Mesothelial cell of epicardium (in vitro differentiated cells): ENCODE measurements at regions not wholly inside any gene's neighbourhood (a gene's known extent, or its start where the extent isn't known, plus 50 kb on each side); places are given as distances from the start of the nearest gene placed in this dataset.
A peak's percentile ranks its signal among the peaks of the same experiment; 100 is the strongest.

ENCODE experiments used
- DNase-seq, 2 experiments: peaks; one replicate each; pipeline ENCODE4 v3.0.0; 2021; ENCODE audit warnings: low spot score in 2 of 2; ENCODE audit not compliant: unreplicated experiment in 2 of 2
- H3K27ac Mint-ChIP-seq: 2 replicates; pipeline ENCODE4 v1.8.0; 2021; ENCODE audit warnings: mixed read lengths
- H3K27me3 Mint-ChIP-seq: 2 replicates; pipeline ENCODE4 v1.8.0; 2021; ENCODE audit warnings: low read depth, mixed read lengths
- H3K36me3 Mint-ChIP-seq: 2 replicates; pipeline ENCODE4 v1.8.0; 2021; ENCODE audit warnings: mixed read lengths
- H3K4me1 Mint-ChIP-seq: 2 replicates; pipeline ENCODE4 v1.8.0; 2021; ENCODE audit warnings: mixed read lengths
- H3K4me3 Mint-ChIP-seq: 2 replicates; pipeline ENCODE4 v1.8.0; 2021; ENCODE audit warnings: mild to moderate bottlenecking, moderate library complexity, mixed read lengths
- H3K9me3 Mint-ChIP-seq: 2 replicates; pipeline ENCODE4 v1.8.0; 2021; ENCODE audit warnings: mixed read lengths
- CTCF ChIP-seq: fragments of 200-600 bp; sonication (generic); IDR thresholded peaks from one replicate; pipeline ENCODE4 v1.5.0; 2021; ENCODE audit warnings: antibody characterized with exemption; ENCODE audit not compliant: unreplicated experiment

- peaks cover 15% of the 10 kb centered on the region for H3K36me3 Mint-ChIP-seq
- H3K4me1 Mint-ChIP-seq, result peaks cover 21% of the 10 kb centered on the region
- peaks cover 25% of the 10 kb centered on the region for H3K9me3 Mint-ChIP-seq
- H3K4me3 Mint-ChIP-seq, result no peak overlapping the region
- no peaks in the 10 kb centered on the region for H3K27me3 Mint-ChIP-seq
- H3K27ac Mint-ChIP-seq, result no peak overlapping the region
- DNase-seq, result no peak
- no peak for TF ChIP-seq CTCF
These were observed 219.6 kb downstream of the ARHGAP12 start for GRCh38 chr10:31709028-31709427.

GRCh38 chr10:31708474-31708873 is 220.2 kb downstream of the ARHGAP12 start:
- Mint-ChIP-seq H3K4me1 (peaks cover 21% of the 10 kb centered on the region), H3K9me3 (peaks cover 30% of the 10 kb centered on the region), H3K27ac (no peak overlapping the region), H3K4me3 (no peak overlapping the region), H3K27me3 (no peaks in the 10 kb centered on the region), H3K36me3 (peaks cover 15% of the 10 kb centered on the region)
- no peak for TF ChIP-seq CTCF
- DNase-seq, result no peak

GRCh38 chr10:31708046-31708445 is 220.6 kb downstream of the ARHGAP12 start:
- H3K27me3 Mint-ChIP-seq, result no peaks in the 10 kb centered on the region
- H3K27ac Mint-ChIP-seq, result peak overlapping the region; percentile 76
- peaks cover 15% of the 10 kb centered on the region for H3K36me3 Mint-ChIP-seq
- no peak overlapping the region for H3K4me3 Mint-ChIP-seq
- TF ChIP-seq CTCF, result no peak
- H3K4me1 Mint-ChIP-seq, result peaks cover 21% of the 10 kb centered on the region
- DNase-seq, result no peak
- H3K9me3 Mint-ChIP-seq, result peaks cover 30% of the 10 kb centered on the region

- peaks cover 11% of the 10 kb centered on the region for H3K36me3 Mint-ChIP-seq
- no peak for TF ChIP-seq CTCF
- peaks cover 21% of the 10 kb centered on the region for H3K4me1 Mint-ChIP-seq
- H3K4me3 Mint-ChIP-seq, result peak overlapping the region; percentile 7
- DNase-seq, result no peak
- H3K27me3 Mint-ChIP-seq, result no peaks in the 10 kb centered on the region
- peaks cover 30% of the 10 kb centered on the region for H3K9me3 Mint-ChIP-seq
- H3K27ac Mint-ChIP-seq, result peak overlapping the region; percentile 76
These were observed 221.3 kb downstream of the ARHGAP12 start for GRCh38 chr10:31707093-31708039.

GRCh38 chr10:31706464-31707092 is 222.1 kb downstream of the ARHGAP12 start:
- DNase-seq, result no peak
- no peak overlapping the region for H3K4me3 Mint-ChIP-seq
- H3K27ac Mint-ChIP-seq, result no peak overlapping the region
- peaks cover 5% of the 10 kb centered on the region for H3K36me3 Mint-ChIP-seq
- H3K9me3 Mint-ChIP-seq, result peaks cover 27% of the 10 kb centered on the region
- H3K4me1 Mint-ChIP-seq, result peaks cover 21% of the 10 kb centered on the region
- H3K27me3 Mint-ChIP-seq, result no peaks in the 10 kb centered on the region
- no peak for TF ChIP-seq CTCF
